HG03196 (cell line): ENCODE measurements at regions not wholly inside any gene's neighbourhood (a gene's known extent, or its start where the extent isn't known, plus 50 kb on each side); places are given as distances from the start of the nearest gene placed in this dataset.
A peak's percentile ranks its signal among the peaks of the same experiment; 100 is the strongest.
"Not testable (repeated sequence)": the region's sequence is repeated elsewhere in the genome, so short reads cannot be mapped to it uniquely, and the experiment has no call there.

Source experiments
- ATAC-seq: cut with Tn5 transposase; IDR thresholded peaks from one replicate; pipeline ENCODE4 v1.9.1; 2021; ENCODE audit not compliant: unreplicated experiment

- no peak for ATAC-seq
Measured at GRCh38 chr14:56419750-56420149, 159.8 kb upstream of the TMEM260 start.

- no peak for ATAC-seq
Measured at GRCh38 chr14:56422221-56422620, 157.4 kb upstream of the TMEM260 start.

GRCh38 chr14:56422703-56423213, 156.8 kb upstream of the TMEM260 start:
- no peak for ATAC-seq

- ATAC-seq = no peak
Measured at GRCh38 chr14:56423544-56423943, 156.1 kb upstream of the TMEM260 start.

GRCh38 chr14:56431013-56431412, 148.6 kb upstream of the TMEM260 start:
- ATAC-seq = no peak

- no peak for ATAC-seq
Measured at GRCh38 chr14:56449670-56450213, 129.9 kb upstream of the TMEM260 start.

- ATAC-seq = no peak
Measured at GRCh38 chr14:56452940-56453339, 126.7 kb upstream of the TMEM260 start.

GRCh38 chr14:56454680-56455079, 124.9 kb upstream of the TMEM260 start:
- ATAC-seq = not testable (repeated sequence)

GRCh38 chr14:56460469-56460868, 119.1 kb upstream of the TMEM260 start:
- no peak for ATAC-seq

GRCh38 chr14:56461276-56462275, 118.0 kb upstream of the TMEM260 start:
- no peak for ATAC-seq

- ATAC-seq = no peak
Measured at GRCh38 chr14:56463271-56463890, 116.2 kb upstream of the TMEM260 start.

GRCh38 chr14:56471056-56471455, 108.5 kb upstream of the TMEM260 start:
- ATAC-seq = no peak

- no peak for ATAC-seq
Measured at GRCh38 chr14:56474419-56475022, 105.1 kb upstream of the TMEM260 start.

GRCh38 chr14:56482310-56482911, 97.2 kb upstream of the TMEM260 start:
- no peak for ATAC-seq

GRCh38 chr14:56487090-56487667, 92.4 kb upstream of the TMEM260 start:
- no peak for ATAC-seq

GRCh38 chr14:56487761-56488160, 91.8 kb upstream of the TMEM260 start:
- no peak for ATAC-seq

- ATAC-seq = no peak
Measured at GRCh38 chr14:56488306-56488705, 91.3 kb upstream of the TMEM260 start.

- no peak for ATAC-seq
Measured at GRCh38 chr14:56490379-56490778, 89.2 kb upstream of the TMEM260 start.

- peak; percentile 51 for ATAC-seq
Measured at GRCh38 chr14:56491299-56492285, 88.0 kb upstream of the TMEM260 start.
